ENCODE measurements at regions not wholly inside any gene's neighbourhood (a gene's known extent, or its start where the extent isn't known, plus 50 kb on each side); places are given as distances from the start of the nearest gene placed in this dataset.
"Not testable (repeated sequence)": the region's sequence is repeated elsewhere in the genome, so short reads cannot be mapped to it uniquely, and the experiment has no call there.

- FAIRE-seq (no peak), ATAC-seq (no peak), DNase-seq (ENCODE audit: low read depth, low spot score) (no peak)
- no peak overlapping the region for H3K9ac ChIP-seq (ENCODE audit: control insufficient read depth, insufficient read depth, low read length)
- WGBS (ENCODE audit: insufficient coverage, insufficient replicate concordance, low lambda C conversion rate, missing lambda C conversion rate), result 36% methylated on average over 2 of the region's 2 CpGs
- H3K4me2 ChIP-seq (ENCODE audit: control insufficient read depth, insufficient read depth), result no peak overlapping the region
- no peaks in the 10 kb centered on the region; a peak in 1 of 4 replicates for H3K27me3 ChIP-seq (replicated peaks in 1 of 2; ENCODE audit: control insufficient read depth in 2 of 2, insufficient read depth in 2 of 2, low read length in 1 of 2)
- ChIA-PET RAD21 (ENCODE audit: unreplicated experiment) (no interaction called here), SMC1A (ENCODE audit: uncharacterized antibody, unreplicated experiment) (no interaction called here), CTCF (interaction anchor here (1.2 kb wide), 1 partner anchor 112 kb away, joined by 3 read pairs; no protein-coding TSS in a partner anchor), POLR2A (no interaction called here)
- no peak overlapping the region for H2AFZ ChIP-seq (ENCODE audit: control insufficient read depth, low read depth, low read length)
- no peaks in the 10 kb centered on the region for H4K20me1 ChIP-seq (ENCODE audit: control insufficient read depth, insufficient read depth)
- intact Hi-C loops (cut with micrococcal nuclease; ENCODE audit: unreplicated experiment), result no loop called here
- TF ChIP-seq KDM1A (IDR thresholded peaks at IDR 0.05; ENCODE audit: borderline replicate concordance), result no peak
- TF ChIP-seq ZBTB33 (IDR thresholded peaks at IDR 0.05), result no peak
- TF ChIP-seq ZSCAN29 (IDR thresholded peaks at IDR 0.05), result no peak
- TF ChIP-seq NKRF (conservative IDR thresholded peaks at IDR 0.05), result no peak
- TF ChIP-seq RUNX3 (IDR thresholded peaks at IDR 0.05; ENCODE audit: low read length), result no peak
- no peak for TF ChIP-seq SKIL (IDR thresholded peaks at IDR 0.05; ENCODE audit: low read depth, poor library complexity, severe bottlenecking)
- TF ChIP-seq TCF7 (IDR thresholded peaks at IDR 0.05; ENCODE audit: borderline replicate concordance), result no peak
- no peak for TF ChIP-seq MEF2B (IDR thresholded peaks at IDR 0.05; ENCODE audit: partially characterized antibody, poor library complexity, severe bottlenecking)
- TF ChIP-seq RFX5 (IDR thresholded peaks at IDR 0.05; ENCODE audit: low read depth, low read length), result no peak
- TF ChIP-seq MYC (IDR thresholded peaks at IDR 0.05; ENCODE audit: insufficient read depth, insufficient read length, insufficient replicate concordance, low read length, severe bottlenecking), result no peak
- no peak for TF ChIP-seq SRF (IDR thresholded peaks at IDR 0.05; ENCODE audit: low read depth in 2 of 2, low read length in 2 of 2)
- TF ChIP-seq JUNB (IDR thresholded peaks at IDR 0.05), result no peak
- TF ChIP-seq ZNF207 (IDR thresholded peaks at IDR 0.05; ENCODE audit: borderline replicate concordance), result no peak
- no peaks in the 10 kb centered on the region for H3K4me1 ChIP-seq (ENCODE audit: control insufficient read depth, insufficient read depth, low read length)
- in situ Hi-C loops (cut with MboI), result no loop called here
- no peaks in the 10 kb centered on the region; the same call in 2 of the 3 replicates for H3K9me3 ChIP-seq (replicated peaks; ENCODE audit: control insufficient read depth, insufficient read depth, low read length)
- no peaks in the 10 kb centered on the region for H3K36me3 ChIP-seq (ENCODE audit: control insufficient read depth in 2 of 2, insufficient read depth in 2 of 2, low read length in 1 of 2)
- H3K27ac ChIP-seq (ENCODE audit: control insufficient read depth, insufficient read depth), result no peak overlapping the region
- no peak overlapping the region for H3K4me3 ChIP-seq
- no peaks in the 10 kb centered on the region for H3K79me2 ChIP-seq (ENCODE audit: control insufficient read depth, insufficient read depth, low read length)
- BruUV-seq (replicated peaks), result no TSS peak
Measured at GRCh38 chr3:187858711-187859110, 113.4 kb upstream of the BCL6 start.

- ATAC-seq; CTCF ChIA-PET; H3K4me1 ChIP-seq (ENCODE audit: control insufficient read depth, insufficient read depth, low read length); DNase-seq (ENCODE audit: low read depth, low spot score); FAIRE-seq; H3K4me2 ChIP-seq (ENCODE audit: control insufficient read depth, insufficient read depth); H2AFZ ChIP-seq (ENCODE audit: control insufficient read depth, low read depth, low read length); H4K20me1 ChIP-seq (ENCODE audit: control insufficient read depth, insufficient read depth); H3K36me3 ChIP-seq (ENCODE audit: control insufficient read depth in 2 of 2, insufficient read depth in 2 of 2, low read length in 1 of 2); SMC1A ChIA-PET (ENCODE audit: uncharacterized antibody, unreplicated experiment); H3K27me3 ChIP-seq (replicated peaks in 1 of 2; ENCODE audit: control insufficient read depth in 2 of 2, insufficient read depth in 2 of 2, low read length in 1 of 2); in situ Hi-C loops (cut with MboI); POLR2A ChIA-PET; H3K79me2 ChIP-seq (ENCODE audit: control insufficient read depth, insufficient read depth, low read length); intact Hi-C loops (cut with micrococcal nuclease; ENCODE audit: unreplicated experiment); RAD21 ChIA-PET (ENCODE audit: unreplicated experiment); H3K4me3 ChIP-seq; H3K9ac ChIP-seq (ENCODE audit: control insufficient read depth, insufficient read depth, low read length); H3K9me3 ChIP-seq (replicated peaks; ENCODE audit: control insufficient read depth, insufficient read depth, low read length); BruUV-seq (replicated peaks); H3K27ac ChIP-seq (ENCODE audit: control insufficient read depth, insufficient read depth): not testable (repeated sequence)
- WGBS (ENCODE audit: insufficient coverage, insufficient replicate concordance, low lambda C conversion rate, missing lambda C conversion rate), result 24% methylated on average over 6 of the region's 22 CpGs
Measured at GRCh38 chr3:187862701-187863277, 117.5 kb upstream of the BCL6 start.
